GM19351 (cell line): ENCODE measurements at regions not wholly inside any gene's neighbourhood (a gene's known extent, or its start where the extent isn't known, plus 50 kb on each side); places are given as distances from the start of the nearest gene placed in this dataset.

Experiments used
- ATAC-seq: cut with Tn5 transposase; IDR thresholded peaks from one replicate; pipeline ENCODE4 v1.9.1; 2021; ENCODE audit warnings: mild to moderate bottlenecking, moderate library complexity; ENCODE audit not compliant: unreplicated experiment

DNA sequence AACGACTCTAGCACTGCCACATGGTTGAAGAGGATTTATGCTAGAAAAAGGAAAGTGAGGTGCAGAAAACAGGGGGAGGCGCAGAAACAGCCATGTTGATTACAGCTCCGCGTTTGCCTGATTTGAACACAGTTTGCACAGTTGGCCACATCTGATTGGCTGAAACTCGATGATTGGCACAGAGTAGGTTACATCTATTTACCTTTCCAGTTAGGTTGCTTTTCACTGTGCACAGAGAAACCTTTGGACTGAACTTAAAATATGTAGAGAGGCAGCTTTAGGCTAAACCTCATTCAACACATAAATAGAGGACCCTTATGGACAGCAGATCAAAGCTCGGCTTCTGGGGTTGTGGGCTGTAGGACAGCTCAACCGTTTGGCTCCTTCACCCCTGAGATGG lies 153.7 kb upstream of the APCDD1 start:
- ATAC-seq, result no peak

DNA sequence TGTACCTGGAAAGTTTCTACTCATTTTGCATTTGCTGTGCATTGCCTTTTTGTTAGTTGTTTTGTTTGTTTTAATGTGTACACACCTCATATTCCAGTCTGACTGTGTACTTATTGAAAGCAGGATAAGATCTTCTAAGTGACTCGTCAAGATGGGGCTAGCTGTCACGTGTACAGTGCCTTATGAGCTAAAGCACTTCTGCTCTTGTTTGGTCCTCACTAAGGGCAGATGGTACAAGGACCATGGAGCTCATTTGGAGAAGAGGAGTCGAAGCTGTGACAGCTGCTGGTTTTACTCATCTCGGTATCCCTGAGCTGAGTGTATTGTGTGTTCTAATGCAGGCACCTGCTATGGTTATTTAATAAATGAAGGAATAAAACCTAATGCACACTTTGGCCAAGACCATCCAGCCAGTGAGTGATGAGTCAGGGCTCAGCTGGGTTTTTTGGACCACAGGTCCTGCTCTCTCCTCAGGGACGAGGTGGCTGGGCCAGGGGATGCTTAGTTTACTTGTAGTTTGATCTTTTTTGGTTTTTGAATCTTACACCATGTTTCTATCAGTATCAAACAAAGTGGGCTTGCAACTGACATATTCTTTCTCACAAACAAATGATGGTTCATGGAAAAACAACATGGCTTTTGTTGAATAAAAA lies 152.5 kb upstream of the APCDD1 start:
- ATAC-seq, result no peak

DNA sequence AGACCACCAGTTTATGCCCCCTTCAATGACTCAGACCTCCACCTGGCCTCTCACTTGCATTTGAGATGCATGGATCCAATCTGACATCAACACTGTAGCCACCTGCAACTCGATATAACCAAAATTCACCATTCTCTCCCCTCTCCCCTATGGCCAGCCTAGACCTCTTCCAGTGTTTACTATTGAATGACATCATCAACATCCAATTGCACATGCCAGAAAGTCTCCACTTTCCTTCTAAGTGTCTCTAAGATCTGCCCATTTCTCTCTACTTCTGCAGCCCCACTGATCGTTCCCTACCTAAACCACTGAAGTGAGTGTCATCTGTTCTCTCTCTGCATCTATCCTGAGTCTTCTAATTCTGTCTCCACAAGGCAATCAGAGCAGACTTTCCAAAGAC lies 151.3 kb upstream of the APCDD1 start:
- no peak for ATAC-seq

DNA sequence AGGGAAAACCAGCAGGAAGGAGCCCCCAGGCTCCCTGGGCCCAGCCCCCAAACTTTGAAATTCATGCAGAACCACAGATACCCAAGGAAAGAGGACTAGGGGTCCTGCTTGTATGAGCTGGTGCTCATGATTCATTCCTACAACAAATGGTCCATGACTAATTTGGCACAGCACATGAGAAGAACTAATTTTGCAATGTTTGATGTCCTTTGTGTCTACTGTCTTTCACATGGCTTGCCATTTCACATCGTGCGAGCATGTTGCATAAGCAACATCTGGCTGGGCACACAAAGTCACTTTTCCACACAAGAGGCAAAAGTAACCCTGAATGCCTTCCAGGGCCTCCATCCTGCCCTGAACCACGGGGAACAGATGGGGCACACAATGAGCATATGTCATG lies 149.6 kb upstream of the APCDD1 start:
- ATAC-seq, result no peak

DNA sequence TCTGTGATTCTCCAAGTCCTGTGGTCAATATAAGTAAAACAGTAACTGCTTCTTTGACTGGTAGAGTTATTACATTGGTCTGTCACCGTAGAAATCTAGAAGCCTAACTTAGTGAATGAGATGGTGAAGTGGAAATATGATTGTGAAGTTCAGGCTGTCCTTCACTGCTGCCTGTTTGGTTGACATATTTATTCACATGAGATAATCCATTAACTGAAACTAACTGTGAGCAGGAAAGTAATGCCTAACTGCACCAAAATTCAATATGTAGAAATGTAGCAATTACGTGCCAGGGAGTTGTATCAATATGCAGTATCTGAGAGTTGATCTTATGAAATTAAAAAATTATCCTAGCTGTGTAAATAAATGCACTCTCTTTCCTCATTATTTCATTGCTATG lies 147.7 kb upstream of the APCDD1 start:
- ATAC-seq, result no peak

DNA sequence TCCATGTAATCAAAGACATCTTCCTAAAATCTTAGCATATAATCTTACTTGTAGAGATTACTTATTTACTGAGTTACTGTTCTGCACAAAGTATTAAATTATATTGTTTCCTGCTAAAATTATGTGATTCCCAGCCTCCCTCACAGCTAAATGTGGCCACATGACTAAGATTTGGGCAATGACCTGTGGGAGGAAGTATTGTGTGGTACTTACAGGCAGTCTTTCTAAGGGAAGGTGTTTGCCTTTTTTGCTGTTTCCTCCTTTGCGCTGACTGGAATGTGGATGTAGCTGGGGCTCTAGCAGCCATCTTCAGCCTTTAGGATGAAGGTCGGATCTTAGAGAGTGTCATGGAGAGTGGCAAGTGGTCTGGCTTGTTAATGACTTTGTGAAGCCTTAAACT lies 146.3 kb upstream of the APCDD1 start:
- ATAC-seq, result no peak

DNA sequence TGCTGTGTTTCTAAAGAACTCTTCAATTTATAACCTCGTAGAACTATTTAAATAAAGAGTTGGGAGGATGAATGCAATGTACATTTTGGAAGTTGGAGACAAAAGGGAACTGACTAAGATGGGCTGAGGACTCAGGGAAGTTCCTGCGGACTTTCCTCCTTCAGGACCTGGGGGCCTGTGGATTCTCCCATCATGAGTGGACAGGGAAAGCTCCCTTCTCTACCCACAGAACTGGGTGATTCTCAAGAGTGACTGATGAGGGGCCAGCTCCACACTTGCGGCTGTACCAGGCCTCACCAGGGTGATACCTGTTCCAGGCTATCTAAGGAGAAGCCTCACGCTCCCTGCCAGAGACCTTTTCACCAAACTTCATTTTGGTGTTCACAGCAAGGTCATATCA lies 143.8 kb upstream of the APCDD1 start:
- no peak for ATAC-seq

DNA sequence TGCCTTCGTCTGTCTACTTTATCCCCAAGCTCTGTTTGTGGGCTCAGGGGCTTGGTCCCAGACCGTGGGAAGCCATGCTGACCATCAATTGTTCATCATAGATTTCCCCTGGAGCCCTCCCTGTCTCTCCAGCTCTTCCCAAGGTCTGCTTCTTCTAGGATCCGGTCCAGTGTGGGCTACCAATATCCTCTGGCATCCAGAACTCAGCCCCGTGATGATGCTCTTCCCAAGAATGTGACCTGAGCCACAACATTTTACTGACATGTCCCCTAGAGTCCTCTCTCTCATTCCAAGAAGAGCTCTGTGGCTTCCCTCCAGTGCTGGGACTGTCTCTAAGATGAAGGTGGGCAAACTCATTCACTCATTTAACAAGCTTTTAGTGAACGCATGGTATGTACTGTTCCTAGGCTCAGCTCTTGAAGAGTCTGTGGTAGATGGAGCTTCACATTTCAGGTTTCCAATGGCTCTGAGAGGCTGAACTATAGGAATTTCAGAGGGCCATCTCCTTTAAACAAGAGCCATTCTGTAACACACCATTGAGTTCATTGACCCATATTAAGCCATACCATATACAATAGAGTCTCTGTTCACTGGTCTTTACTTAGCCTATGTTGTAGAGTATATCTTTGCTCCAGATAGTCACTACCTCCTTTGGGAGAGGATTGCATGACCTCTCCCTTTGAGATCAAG lies 142.0 kb upstream of the APCDD1 start:
- ATAC-seq, result no peak

DNA sequence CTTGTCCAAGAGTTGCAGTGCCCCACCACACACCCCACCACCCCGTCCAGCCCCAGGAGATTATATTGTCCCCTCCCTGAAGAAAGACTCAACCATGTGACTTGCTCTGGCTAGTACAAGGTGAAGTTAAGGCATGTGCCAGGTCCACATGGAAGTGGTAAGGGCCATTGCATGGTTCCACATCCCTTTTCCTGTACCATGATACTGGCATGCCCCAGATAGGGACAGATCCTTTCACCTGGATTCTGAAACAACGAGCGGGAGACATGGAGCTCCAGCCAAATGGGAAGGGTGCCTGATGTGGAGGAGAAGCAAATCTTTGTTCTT lies 141.5 kb upstream of the APCDD1 start:
- no peak for ATAC-seq

DNA sequence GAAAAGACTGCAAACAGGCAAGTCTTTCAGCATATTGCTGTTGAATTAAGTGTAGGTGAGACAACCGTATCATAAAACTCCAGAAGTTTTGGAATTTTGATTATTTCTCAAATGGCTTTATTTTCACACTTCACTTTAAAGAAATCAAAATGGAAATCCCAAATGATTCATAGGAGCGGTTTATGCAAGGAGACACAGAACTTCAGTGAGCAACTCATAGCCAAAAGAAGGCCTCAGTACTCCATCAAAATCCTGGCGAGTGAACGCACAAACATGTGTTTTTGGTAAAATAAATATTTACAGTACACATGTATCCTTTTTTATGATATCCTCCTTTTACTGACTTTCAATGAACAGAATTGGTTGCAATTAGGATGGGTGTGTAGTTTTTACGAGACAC lies 140.4 kb upstream of the APCDD1 start:
- ATAC-seq, result no peak

DNA sequence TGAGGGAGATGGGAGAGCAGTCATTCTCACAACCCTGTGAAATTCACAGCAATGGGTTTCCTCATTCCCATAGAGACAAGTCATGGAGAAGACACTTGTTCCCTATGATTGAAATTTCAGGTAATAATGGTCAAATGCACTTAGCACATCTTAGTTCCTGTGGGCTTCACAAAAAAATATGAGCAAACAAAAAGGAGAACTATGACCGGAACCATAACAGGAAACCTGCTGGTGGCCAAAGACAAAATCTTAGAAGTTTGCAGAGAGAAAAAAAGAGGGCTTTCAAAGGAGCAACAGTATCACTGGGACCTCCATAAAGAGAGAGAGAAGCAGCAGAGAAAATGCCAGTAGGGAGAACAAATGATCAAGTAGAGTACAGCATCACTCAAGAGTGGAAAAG lies 138.9 kb upstream of the APCDD1 start:
- no peak for ATAC-seq

DNA sequence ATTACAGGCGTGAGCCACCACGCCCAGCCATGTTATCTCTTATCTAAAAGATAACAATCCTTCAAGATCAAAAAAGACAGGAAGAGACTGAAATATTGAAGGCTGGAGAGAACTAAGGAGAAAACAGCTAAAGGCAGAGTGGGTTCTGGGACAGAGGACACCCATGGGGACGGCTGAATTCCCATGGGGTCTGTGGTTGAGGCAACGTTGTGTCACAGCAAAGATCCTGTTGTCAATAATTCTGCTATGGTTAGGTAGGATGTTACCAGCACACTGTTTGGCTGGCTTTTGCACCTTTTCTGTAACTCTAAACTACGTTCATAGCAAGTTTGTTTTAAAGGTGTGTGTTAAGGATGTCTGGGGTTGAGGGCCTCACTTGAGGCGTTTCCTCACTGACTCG lies 137.7 kb upstream of the APCDD1 start:
- ATAC-seq, result no peak

DNA sequence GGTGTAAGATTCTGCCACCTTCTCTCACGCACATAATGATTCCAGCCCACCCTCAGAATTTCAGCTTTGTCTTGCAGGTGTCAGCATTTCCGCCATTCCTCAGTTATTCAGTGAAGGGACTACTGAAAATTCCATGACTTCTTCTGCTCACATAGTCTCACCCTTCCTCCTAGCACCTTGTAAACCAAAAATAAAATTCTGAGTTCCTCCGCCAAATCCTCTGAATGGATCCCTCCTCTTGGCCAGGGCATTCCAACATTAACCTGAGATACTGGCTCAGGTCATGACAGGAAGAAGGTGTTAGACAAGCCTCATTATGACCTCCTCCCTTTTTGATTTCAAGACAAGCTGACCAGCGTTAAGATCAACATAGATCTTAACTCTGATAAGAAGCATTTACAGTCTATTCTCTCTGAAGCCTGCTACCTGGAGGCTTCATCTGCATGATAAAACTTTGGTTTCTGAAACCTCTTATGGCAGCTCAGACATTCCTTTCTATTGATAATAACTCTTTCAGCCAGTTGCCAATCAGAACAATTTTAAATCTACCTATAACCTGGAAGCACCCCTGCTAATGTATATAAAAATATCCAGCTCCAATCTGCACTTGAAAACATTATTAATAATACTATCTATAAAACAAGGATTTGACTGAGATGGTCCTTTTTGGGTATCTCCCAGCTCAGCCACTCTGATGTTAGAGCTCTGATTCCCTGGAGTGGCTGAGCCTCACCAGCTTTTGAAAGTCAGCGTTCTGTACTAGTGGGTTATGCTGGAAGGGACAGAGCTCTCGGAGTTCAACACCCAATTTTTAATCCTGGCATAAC lies 136.4 kb upstream of the APCDD1 start:
- ATAC-seq, result no peak

DNA sequence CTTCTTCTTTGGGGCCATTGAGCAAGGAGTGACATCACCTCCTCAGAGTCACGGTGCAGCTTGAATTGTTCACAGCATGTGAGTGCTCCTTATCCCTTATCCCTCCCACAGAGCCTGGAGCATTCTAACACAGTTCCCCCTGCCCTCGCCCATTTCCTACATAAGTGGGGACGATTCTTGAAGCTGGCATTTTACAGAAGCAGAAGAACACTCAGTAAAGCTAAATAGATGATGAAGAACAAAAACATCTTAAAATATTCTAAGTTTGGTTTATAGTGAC lies 135.8 kb upstream of the APCDD1 start:
- no peak for ATAC-seq

DNA sequence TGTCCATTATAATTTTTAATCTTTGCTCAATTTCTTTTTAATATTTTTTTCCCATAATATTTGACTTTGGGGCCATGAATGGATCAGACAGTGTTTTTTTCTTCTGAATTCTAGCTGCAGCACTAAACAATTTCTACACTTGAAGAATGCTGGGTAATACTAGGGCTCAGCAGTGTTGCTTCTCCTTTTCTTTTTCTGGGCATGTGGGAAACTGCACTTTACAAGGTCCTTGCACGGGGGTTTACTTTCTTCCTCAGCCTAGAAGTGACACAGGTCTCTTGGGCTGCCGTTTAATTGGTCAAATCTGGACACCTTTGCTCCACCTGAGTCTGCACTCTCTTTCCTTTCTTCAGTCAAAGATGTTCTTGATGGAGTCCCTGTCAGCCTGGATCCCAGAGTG lies 135.4 kb upstream of the APCDD1 start:
- ATAC-seq, result no peak

DNA sequence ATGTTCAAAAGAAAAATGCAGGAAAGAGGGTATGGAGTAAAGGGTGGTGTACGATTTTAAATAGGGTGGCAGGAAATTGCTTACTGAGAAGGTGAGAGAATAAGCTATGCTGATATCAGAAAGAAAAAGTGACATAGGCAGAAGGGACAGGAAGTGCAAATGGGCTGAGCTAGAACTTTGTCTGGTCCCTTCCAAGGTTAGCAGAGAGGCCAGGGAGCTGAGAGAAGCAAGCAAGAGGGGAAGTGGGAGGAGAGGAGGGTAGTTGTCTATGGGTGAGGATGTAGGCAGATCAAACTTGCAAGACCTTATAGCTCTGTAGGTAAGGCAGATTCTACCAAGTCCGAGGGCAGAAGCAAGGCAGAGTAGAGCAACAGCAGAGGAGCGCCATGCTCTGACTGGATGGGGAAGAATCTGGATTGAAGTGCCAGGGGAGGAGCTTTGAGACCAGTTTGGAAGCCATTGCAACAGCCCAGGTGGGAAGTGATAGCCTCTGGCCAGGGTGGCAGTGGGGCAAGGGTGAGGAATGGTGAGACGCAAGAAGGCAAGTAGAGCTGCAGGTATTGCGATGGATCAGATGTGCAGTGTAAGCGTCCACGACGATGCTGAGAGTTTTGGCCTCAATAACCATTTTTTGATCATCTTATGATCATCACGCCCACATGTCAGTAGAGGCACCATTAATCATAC lies 134.4 kb upstream of the APCDD1 start:
- ATAC-seq, result no peak

DNA sequence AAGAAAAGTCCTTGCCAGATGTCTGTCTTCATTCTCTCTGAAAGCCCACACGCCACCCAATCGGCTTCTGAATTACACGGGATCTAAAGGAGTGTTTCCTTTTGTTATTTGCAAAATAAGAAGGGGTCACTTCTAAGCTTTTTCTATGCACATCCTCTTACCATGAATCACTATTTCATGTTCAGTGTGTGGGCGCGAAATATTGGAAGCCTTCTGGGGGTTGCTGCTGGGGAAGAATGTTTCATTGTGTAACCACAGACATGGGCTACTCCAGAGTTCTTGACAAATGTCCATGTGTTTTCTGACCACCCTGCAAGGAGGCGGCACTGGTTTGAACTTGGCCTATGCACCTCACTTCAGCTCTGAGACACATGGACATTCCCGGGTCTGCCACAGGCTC lies 133.6 kb upstream of the APCDD1 start:
- ATAC-seq, result no peak

DNA sequence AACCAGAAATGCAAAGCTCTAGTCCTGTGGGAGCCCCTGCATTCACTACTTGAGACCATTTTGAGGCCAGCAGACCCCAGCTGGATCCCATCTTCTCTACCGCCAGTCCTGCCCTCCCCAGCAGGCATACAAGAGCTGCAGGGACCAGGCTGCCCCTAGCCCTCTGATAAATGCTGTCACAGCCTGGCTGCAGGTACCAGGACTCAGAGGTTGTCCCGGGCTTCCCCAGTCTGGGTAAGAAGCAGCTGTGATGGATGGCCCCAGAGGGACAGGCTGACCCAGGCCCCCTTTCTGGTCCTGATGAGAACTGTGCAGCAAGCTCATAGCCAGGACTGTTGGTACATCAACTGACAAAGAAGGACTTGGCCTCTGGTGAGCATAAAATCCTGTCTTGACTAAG lies 132.9 kb upstream of the APCDD1 start:
- ATAC-seq, result no peak

DNA sequence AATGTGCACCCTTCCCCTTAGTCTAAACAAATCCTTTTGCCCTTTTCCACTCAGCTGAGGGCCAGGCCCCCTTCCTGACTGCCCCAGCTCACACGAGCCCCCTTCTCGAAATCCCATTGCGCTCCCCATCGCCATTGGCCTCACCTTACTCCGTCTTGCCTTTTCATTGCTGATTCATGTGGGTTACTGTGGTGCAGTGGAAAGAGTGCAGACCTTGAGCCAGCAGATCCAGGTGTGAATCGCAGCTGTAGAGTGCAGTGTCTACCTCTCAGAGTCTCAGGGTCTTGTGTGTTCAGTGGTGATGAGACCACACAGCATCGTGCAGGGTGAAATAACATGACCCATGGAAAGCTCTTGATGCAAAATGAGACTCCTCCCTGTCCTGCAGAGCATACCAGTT lies 132.4 kb upstream of the APCDD1 start:
- ATAC-seq, result no peak

DNA sequence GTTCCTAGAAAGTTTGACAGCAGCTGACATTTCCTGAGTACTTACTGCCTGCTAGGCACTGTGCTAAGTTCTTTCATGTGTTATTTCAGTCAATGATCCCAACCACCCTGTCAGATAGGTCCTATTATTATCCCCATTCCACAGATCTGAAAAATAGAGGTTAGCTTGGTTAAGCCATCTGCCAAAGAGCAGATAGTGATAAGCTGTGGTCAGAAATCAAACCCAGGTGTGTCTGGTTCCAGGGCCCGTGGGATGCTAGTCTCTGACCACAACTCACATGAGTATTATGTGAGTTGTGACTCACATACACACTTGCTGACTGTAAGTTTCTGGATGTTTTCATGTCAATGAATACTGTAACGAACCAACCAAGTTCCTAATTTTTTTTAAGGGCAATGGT lies 132.0 kb upstream of the APCDD1 start:
- no peak for ATAC-seq

DNA sequence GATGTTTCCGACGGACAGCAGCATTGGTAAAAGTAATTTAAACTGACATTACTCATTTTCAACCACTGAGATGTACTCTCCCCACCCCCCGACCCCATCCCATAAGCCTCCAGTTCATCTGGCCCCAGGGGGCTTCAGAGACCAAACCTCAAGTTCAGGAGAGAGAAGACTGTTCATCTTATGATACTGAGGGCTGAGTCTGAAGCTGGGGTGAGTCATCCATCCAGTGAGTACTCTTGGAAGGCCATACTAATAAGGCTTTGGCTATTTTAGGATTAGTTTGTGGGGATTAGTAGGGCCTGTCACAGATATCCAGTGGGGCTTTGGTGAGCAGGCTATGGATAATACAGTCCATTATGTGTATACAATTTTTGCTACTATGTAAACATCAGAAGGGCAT lies 125.3 kb upstream of the APCDD1 start:
- no peak for ATAC-seq

DNA sequence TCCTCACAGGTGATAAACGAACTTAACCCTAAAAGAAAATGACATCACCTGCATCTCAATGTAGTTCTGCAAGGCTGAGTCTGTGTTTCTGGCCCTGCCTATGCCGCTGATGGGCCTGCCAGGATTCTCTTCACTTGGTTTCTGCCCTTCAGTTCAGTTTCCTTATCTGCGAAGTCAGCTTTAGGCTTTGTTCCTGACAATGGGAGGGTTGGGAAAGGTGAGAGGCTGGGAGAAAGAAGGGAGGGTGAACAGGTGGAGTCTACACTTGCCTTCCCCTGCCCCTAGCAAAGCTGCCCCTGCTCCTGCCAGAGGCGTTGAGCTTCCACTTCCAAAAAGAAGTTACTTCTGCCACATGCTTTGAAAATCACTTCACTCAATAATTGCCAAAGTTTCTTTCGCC lies 124.0 kb upstream of the APCDD1 start:
- no peak for ATAC-seq
